HUDEP-2 (cell line): ENCODE measurements at regions not wholly inside any gene's neighbourhood (a gene's known extent, or its start where the extent isn't known, plus 50 kb on each side); places are given as distances from the start of the nearest gene placed in this dataset.
"Not testable (repeated sequence)": the region's sequence is repeated elsewhere in the genome, so short reads cannot be mapped to it uniquely, and the experiment has no call there.

ENCODE experiments used
- DNase-seq, 76 experiments: peaks; one replicate each; lab custom pipeline; 2025; ENCODE audit not compliant: unreplicated experiment in 76 of 76; lab: John Stamatoyannopoulos, UW

DNA sequence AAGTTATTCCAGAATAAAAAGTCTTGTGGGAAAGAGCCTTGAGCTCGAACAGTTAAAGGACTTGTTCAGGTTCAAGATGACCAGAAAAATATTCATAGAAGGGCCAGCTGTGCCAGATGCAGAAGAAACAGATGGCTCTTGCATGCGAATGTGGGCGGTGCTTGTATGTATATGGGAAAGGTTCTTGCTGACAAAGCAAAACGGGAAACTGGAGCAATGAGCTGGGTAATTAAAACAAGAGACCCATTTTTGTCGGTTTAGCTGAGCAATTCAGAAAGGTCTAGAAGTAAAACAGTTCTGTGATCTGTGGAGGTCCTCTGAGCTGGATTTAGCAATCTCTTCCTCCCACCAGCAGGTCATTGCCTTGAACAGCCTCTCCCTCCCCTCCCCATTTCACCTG, 107.2 kb upstream of the MARK1 start:
- no peak for DNase-seq

DNA sequence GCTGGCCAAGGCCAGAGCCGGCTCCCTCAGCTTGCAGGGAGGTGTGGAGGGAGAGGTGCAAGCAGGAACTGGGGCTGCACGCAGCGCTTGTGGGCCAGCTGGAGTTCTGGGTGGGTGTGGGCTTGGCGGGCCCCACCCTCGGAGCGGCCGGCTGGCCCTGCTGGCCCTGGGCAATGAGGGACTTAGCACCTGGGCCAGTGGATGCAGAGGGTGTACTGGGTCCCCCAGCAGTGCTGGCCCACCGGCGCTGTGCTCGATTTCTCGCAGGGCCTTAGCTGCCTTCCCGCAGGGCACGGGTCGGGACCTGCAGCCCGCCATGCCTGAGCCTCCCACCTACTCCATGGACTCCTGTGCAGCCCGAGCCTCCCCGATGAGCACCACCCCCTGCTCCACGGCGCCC, 115.6 kb upstream of the MARK1 start:
- not testable (repeated sequence) for DNase-seq

DNA sequence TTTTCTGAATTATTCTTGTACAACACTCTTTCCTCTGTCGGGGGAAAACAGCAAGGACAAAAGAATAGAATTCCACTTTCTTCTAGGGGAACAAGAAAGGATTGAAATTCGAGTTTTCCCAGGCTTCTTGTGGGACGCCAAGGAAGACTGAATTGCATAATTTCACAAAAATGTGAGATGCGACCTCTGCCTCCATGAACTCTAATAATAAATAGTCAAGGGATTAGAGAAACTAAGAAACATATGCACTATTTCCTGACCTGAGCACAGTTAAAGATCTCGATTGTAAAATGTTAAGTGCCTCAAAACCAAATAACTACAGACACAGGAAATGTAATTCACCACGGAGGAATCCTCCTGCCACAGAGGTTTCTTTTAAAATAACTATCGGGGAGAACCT, 117.3 kb upstream of the MARK1 start:
- no peak for DNase-seq

DNA sequence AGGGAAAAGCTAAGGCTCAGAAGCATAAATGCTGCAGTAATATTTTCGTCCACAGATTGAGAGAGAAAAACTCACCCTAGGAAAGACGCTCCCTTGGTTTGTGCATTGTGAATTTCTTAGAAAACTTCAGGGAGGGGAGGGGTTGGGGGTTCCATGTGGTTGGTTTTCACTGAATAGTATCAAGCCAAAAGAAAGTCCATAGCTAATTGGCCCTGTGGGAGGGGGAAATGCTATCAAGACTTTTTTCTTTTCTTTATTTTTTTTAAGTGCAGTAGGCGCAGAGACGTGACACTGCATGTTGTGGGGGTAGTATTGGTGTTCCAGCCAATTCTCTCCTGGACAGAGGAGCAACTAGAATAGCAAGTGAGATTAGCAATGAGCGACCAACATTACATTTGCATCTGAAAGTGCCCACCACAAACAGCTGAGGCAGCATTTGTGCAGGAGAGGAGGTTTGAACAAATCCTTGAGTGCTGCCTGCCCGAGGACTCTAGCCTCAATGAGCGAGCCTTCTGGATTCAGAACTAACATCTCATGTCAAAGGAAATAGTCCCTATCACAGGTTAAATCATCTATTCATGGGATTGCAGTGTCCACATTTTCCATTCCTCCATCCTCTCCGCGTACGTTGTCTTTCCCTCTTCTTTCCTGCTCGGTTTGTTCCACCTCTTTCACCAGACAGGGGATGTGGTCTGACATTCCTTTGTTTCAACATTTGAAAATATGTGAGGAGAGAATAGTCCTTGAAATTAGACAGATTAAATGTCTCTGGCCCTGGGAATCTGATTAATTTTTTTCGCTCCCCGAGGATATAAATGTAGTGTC, 118.0 kb upstream of the MARK1 start:
- no peak for DNase-seq

DNA sequence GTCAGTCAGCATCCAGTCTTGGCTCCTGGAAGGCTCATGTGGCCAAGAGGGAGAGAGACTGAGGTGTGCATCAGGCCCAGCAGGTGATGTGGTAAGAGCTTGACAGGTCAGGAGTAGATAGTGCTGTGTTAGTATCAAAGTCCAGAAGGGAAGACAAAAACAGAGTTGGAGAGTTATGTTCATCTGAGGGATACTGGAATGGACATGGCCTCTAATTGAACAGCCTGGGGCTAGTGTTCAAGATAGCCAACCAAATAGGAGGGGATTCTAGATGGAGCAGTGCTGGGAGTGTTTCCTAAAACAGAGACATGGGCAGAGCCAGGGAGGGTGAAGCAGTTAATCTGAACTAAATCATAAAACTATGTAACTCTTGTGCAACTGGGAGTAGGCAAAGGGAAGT, 120.7 kb upstream of the MARK1 start:
- DNase-seq, result no peak

DNA sequence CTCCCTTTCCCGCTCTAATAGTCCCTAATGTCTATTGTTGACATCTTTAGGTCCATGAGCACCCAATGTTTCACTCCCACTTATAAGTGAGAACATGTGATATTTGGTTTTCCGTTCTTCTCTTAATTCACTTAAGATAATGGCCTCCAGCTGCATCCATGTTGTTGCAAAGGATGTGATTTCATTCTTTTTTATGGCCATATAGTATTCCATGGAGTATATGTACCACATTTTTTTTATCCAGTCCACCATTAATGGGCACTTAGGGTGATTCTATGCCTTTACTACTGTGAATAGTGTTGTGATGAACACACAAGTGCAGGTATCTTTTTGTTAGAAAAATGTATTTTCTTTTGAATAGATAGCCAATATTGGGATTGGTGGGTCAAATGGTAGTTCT, 126.0 kb upstream of the RAB3GAP2 start:
- no peak for DNase-seq

DNA sequence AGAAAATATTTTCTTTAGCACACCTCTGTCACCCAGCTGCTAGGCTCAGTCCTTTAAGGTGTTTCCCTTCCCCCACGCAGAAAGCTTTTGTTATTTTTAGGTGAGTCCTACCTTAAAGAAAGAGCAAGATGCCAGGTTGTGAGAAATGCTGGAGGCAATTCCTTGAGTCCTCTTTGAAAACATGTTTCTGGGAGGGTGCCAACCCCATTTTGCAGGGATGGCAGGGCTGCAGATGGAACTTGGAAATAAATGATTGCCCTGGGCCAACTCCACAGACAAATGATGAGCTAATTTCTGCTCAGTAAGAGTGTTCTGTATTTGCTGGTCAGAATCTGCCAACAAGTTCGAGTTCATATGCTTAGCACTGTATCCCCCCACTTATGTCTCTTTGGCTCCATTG, 119.2 kb upstream of the RAB3GAP2 start:
- DNase-seq, result no peak

DNA sequence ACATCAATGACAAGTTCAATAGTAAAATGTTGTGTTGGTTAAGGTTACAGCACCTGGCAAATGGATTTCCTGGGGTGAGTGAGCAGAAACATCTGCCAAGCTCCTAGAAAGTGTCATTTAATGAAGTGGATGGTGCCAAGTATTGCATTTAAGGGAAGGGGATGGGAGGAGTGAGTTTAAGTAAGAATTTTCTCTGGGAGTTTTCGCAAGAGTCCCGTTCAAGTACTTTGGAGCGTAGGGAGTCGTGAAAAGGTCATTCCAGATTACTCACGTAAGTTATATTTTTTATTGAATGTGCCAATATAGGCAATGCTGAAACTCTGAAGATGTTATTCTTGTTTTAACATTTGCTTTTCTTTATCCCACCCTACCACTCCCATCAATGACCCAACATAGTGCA, 117.4 kb upstream of the RAB3GAP2 start:
- DNase-seq, result no peak

DNA sequence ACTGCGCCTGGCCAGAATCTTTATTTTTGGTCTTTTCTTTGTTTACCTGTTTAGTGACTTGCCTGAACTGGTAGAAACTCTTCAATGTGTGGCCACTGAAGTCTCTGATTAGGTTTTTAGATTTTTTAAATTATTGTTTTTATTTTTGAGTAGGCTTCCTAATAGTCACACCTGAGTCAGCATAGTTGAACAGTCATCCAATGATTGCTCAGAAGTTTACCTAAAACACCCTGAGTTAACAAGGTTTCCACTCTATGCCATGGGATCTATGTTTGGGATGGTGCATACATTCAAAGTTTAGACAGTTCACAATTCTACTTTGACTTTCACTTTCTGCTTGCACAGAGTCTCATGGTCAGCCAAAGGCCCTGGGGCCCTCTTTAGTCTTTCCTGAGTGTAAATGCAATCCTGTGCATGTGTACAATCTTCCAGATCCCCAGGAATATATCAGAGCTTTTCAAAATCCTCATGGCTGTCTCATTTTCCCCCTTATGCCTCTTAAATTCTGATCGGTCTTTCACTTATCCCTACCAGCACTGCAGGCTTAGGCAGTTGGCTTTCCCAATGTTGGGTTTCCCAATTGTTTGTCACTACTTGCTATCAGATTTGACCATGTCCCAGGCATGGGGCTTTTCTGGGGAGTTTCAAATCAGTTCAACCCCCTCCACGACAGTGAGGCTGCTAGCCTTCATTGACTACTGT, 114.4 kb upstream of the RAB3GAP2 start:
- no peak for DNase-seq

DNA sequence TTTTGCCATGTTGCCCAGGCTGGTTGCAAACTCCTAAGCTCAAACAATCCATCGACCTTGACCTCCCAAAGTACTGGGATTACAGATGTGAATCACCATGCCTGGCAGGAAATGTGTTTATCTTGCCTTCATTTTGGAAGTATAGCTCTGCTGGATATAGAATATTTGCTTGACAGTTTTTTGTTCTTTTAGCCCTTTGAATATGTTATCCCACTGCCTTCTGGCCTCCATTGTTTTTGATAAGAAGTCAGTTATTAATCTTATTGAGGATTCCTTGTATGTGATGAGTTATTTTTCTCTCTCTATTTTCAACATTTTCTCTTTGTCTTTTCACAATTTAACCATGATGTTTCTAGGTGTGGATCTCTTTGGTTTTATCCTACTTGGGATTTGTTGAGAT, 112.9 kb upstream of the RAB3GAP2 start:
- DNase-seq, result no peak

DNA sequence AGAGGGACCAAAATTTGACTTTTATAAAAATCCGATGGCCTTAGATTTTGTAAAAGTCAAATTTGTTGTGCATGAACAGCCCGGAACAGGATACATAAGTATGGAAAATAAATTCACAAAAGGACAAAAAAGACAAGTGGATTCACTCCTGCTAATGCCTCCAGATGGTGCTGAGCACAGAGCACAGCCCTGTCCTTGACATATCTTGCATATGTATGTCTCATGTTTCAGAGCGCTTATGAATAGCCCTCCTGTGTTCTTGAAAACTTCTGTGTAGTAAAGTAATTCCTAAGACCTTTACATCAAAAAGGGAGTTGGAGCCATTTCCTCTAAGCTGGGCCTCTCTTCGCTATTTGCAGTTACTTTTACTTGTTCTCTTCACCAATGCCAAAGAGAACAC, 110.7 kb upstream of the RAB3GAP2 start:
- DNase-seq, result no peak

DNA sequence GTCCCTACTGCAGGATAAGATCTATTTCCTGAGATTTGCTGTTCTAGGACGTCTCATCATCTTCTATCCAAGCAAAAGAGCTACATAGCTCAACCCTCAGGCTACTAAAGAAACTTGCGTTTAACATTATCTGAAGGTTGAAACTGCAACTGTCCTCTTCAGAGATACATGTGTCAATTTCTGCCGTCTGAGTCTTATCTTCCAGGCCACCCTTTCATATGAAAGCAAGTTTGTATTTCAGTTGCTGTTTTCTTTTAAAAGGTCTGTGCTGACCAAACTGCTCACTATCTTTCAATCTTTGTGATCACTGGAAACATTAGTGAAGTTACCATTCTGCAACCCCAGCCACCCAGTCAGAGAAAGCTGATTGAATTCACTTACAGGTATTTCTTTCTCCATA, 108.6 kb upstream of the RAB3GAP2 start:
- peak in 6 of 76 experiments; percentile 4 to 29 (median 20) for DNase-seq

DNA sequence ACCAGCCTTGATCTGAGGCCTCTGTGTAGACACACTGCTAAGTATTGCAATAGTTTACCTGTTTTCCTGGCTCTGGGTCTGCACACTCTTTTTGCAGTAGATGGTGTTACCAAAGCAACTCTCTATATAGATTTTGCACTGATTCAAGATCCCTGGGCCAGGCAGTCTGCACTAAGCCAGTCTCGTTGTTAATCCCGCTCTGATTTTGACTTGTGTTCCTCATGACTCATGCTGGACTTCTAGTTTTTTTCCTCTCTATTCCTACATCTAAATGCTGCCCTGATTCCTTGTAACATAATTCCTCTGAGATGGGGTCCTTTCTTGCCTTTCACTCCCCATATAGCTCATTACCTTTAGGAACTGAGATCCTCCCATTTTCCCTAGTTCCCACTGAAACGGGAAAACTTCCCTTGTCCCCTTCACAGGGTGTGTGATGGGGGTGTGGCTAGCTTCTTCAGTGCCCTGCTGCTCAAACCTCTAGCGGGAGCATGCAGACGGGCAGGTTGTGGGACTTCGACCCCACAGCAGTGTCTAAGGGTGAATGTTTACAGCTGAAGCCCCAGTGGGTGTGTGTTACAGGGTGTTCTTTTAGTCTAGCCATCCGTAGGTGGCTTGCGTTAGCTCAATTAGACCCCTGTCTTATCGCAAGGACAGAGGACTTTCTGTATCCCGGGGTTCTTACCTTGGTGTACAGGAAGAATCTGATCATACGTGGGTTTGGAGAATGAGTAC, 106.5 kb upstream of the RAB3GAP2 start:
- no peak for DNase-seq

DNA sequence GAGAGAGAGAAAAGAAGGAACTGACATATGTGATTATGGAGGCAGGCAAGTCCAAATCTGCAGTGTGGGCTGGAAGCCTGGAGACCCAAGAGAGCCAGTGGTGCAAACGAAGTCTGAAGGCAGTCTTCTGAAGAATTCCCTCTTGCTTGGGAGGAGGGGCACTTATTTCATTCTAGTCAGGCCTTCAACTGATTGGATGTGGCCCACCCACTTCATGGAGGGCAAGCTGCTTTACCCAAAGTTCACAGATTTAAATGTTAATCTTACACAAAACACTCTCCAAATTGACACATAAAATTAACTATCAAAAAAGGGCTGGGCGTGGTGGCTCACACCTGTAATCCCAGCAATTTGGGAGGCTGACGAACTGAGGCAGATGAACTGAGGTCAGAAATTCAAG, 103.5 kb upstream of the RAB3GAP2 start:
- DNase-seq, result no peak

DNA sequence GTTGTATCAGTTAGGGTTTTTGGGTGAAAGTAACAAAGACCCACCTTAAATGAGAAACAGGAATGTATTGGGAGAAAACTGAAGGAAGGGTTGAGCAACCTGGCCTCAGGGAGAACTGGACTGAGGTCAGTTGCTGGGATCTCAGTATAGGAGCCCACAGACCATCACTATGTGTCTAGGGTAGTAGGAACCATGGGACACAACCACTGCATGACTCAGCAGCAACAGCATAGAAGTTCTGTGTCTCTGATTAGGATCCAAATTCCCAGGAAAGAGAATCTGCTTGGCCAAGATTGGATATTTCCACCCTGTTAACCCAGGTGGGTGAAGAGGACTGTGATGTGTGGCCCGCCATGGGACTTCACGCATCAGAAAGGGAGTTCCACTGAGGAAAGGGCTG, 102.2 kb upstream of the RAB3GAP2 start:
- no peak for DNase-seq

DNA sequence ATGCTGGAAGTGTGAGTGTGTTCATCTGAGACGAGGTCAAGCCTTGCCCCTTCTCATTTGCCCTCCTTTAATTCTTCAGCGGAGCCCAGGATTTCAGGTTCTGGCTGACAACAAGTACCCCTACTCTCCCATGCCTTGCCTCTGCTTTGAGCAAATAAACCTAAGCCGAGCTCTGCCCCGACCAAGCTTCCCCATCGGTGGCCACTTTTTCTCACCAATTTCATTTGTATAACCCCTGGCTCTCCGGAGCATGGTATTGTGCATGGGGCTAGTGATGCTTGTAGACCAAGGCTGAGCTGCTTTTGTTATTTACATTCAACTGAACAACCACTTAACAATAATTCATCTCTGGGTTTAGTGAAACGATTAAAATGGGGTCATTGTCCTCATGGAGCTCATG, 100.2 kb upstream of the RAB3GAP2 start:
- no peak for DNase-seq

DNA sequence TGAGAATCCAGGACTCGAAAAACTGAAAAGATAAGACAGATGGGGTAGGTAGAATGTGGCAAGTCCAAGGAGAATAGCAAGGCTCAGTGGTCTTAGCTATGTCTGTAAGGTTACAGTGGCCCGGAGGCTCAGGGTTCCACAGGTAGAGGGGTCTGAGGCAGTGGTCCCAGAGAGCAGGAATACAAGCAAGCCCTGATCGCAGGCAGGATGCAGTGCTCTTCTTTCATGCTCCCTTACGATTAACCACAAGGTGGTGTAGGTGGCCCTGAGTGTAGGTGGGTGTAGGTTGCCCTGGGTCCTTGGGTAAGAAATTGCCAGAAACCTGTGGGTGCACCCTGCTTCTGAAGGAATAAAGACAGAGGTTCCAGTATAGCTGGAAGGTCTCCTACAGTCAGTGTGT, 99.1 kb upstream of the RAB3GAP2 start:
- DNase-seq, result peak in 2 of 76 experiments; percentile 8 to 14

DNA sequence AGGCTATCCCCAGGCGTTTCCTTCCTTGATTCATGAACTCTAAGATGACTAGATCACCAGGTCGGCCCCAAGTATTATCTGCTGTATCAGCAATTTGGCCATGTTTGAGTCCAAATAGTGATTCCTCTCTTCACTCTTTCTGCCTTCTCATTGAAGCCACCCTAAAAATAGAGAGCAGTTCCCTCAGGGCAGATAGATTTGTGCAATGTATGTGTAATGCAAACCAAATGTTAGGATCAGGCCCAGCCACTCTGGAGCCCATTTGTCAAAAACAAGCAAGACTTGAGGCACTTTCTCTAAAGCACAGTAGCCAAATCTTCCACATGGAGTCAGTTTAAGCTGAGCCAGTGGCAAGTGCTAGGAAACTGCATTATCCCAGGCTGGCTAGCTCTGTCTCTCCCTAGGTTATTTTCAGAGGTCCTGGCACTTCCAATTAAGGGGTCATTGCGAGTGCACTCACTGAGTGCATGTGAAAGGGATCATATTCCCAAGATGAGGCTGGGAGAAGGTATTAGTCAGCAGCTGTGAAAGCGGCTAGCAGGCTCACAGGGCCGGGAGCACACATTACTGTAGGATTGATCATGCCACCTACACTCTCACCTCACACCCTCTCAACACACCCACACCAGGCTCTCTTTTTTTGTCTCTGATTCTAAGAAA, 97.9 kb upstream of the RAB3GAP2 start:
- no peak for DNase-seq

DNA sequence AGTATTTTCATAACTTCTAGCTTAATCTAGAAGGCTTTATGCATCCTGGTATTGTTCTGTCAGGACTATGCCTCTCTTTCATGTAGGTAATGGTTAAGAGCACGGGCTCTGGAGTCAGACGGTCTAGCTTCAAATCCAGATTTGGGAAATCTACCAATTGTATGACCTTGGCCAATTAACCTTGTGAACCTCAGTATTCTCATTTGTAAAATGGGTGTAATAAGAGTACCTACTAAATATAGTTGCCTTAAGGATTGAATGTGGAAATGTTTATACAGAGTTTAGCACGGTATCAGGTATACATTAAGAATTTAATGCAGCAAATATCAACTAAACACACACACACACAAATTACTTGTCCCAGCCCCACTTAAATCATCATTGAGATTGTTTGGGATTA, 97.3 kb upstream of the RAB3GAP2 start:
- no peak for DNase-seq

DNA sequence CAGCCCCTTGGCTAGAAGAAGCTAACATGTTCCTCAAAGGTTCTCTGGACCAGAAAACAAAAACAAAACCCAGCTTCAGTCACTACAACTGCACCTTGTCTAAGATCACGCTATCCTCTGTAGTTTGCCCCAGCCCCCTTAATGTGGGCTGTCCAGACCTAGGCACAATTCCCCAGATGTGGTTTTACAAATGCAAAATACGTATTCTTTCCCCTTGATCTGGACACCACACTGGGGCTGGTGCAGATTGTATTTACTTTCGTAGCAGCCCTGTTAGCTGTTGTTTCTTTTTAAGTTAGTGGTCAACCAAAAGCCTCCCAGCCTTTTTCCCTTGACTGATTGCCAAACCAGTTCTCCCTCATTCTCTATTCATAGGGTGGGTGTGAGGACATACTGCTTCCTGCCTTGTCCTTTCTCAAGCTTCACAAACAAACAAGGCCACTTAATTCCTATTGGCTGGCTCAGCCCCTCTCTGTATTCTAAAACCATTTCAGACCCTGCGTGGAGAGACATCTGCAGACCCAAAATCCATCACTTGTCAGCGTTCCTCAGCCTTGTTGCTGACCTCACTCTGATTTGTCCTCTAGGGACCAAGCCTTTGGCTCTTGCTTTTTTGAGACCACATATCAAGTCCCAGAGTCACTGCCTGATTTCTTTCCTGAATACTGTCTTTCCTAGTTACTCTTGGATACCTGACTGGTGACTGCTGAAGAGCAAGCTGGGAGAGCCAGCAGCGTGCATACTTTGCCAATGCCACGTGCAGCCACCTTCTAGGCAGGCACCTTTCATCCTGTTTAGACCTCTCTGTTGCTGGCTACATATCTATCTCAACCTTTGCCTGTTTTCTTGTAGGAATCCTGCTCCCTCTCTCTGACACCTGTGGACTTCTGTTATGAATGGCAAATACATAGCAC, 96.4 kb upstream of the RAB3GAP2 start:
- no peak for DNase-seq
